Mesendoderm (in vitro differentiated cells): ENCODE measurements at regions not wholly inside any gene's neighbourhood (a gene's known extent, or its start where the extent isn't known, plus 50 kb on each side); places are given as distances from the start of the nearest gene placed in this dataset.
A peak's percentile ranks its signal among the peaks of the same experiment; 100 is the strongest.

Experiments
- DNase-seq: peaks from one replicate; pipeline ENCODE4 v3.0.0; 2013
- H2AK5ac ChIP-seq: 2 replicates; pipeline ENCODE4 v1.6.1; 2013; ENCODE audit warnings: low read length, inconsistent platforms
- H2BK120ac ChIP-seq: 2 replicates; pipeline ENCODE4 v1.6.1; 2013; ENCODE audit warnings: low read depth, mild to moderate bottlenecking, low read length, moderate library complexity, mixed read lengths
- H2BK15ac ChIP-seq: replicated peaks from 2 replicates; pipeline ENCODE4 v1.6.1; 2013; ENCODE audit warnings: low read depth, mild to moderate bottlenecking, moderate library complexity
- H2BK5ac ChIP-seq: 2 replicates; pipeline ENCODE4 v1.6.1; 2013; ENCODE audit warnings: low read length, inconsistent platforms
- H3K18ac ChIP-seq: 2 replicates; pipeline ENCODE4 v1.6.1; 2013; ENCODE audit warnings: mild to moderate bottlenecking, low read length, mixed read lengths
- H3K23ac ChIP-seq: one replicate; pipeline ENCODE4 v1.6.1; 2013; ENCODE audit warnings: low read length
- H3K27ac ChIP-seq: 2 replicates; pipeline ENCODE4 v1.5.1; 2013; ENCODE audit warnings: low read depth, mild to moderate bottlenecking, inconsistent platforms, low read length, moderate library complexity
- H3K27me3 ChIP-seq: 2 replicates; pipeline ENCODE4 v1.6.1; 2013; ENCODE audit warnings: low read length, control low read depth, mild to moderate bottlenecking, inconsistent platforms; ENCODE audit not compliant: insufficient read depth, poor library complexity
- H3K36me3 ChIP-seq: 2 replicates; pipeline ENCODE4 v1.6.1; 2013; ENCODE audit warnings: low read length, inconsistent platforms; ENCODE audit not compliant: control insufficient read depth, insufficient read depth
- H3K4ac ChIP-seq: one replicate; pipeline ENCODE4 v1.6.1; 2013; ENCODE audit warnings: low read depth, mild to moderate bottlenecking, low read length, moderate library complexity
- H3K4me1 ChIP-seq: 2 replicates; pipeline ENCODE4 v1.6.1; 2013; ENCODE audit warnings: low read depth, low read length, inconsistent platforms; ENCODE audit not compliant: control insufficient read depth
- H3K4me2 ChIP-seq: 2 replicates; pipeline ENCODE4 v1.6.1; 2013; ENCODE audit warnings: low read length
- H3K4me3 ChIP-seq: 2 replicates; pipeline ENCODE4 v1.5.1; 2013; ENCODE audit warnings: mild to moderate bottlenecking, low read length
- H3K56ac ChIP-seq: one replicate; pipeline ENCODE4 v1.6.1; 2013; ENCODE audit warnings: low read length
- H3K79me1 ChIP-seq: 2 replicates; pipeline ENCODE4 v1.6.1; 2013; ENCODE audit warnings: low read length, inconsistent platforms
- H3K79me2 ChIP-seq: 2 replicates; pipeline ENCODE4 v1.6.1; 2013; ENCODE audit warnings: mild to moderate bottlenecking, low read length; ENCODE audit not compliant: control insufficient read depth, insufficient read depth
- H3K9ac ChIP-seq: 2 replicates; pipeline ENCODE4 v1.6.1; 2013; ENCODE audit warnings: low read length, inconsistent platforms
- H4K5ac ChIP-seq: one replicate; pipeline ENCODE4 v1.6.1; 2013; ENCODE audit warnings: low read length
- H4K8ac ChIP-seq: one replicate; pipeline ENCODE4 v1.6.1; 2013; ENCODE audit warnings: low read depth, mild to moderate bottlenecking, control low read depth, low read length, moderate library complexity
- WGBS: extraction: QIAGEN DNeasy Blood & Tissue Kit; methylation state at CpG from one replicate; pipeline ENCODE4 v1.1.7; 2013; ENCODE audit warnings: low lambda C conversion rate, missing lambda C conversion rate; ENCODE audit not compliant: insufficient coverage; ENCODE audit errors: extremely low coverage; 5-methylcytosine and 5-hydroxymethylcytosine counted together

DNA sequence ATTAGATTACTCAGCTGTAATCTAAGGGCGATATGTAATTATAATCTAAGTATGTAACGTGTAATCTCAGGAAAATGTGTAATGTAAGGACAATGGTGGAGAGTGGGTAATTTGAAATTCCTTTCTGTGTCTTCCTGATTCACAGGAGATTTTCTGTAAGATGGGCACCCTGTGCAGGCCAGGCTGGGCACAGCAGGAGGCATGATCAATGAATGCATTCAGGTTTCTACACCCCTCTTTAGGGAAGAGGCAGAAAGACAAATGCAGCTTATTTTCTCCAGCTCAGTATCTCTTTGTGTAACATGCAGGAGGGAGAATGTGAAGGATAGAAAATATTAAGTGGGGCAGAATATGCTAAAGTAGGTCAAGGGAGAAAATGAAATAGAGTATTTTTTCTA, 320.1 kb downstream of the PIK3C3 start:
- H2BK120ac ChIP-seq: no peak overlapping the region
- H4K8ac ChIP-seq: no peak overlapping the region
- no peak overlapping the region for H2BK5ac ChIP-seq
- H3K18ac ChIP-seq: no peak overlapping the region
- no peak overlapping the region for H3K23ac ChIP-seq
- H4K5ac ChIP-seq: no peak overlapping the region
- H2BK15ac ChIP-seq: no peak overlapping the region
- H3K79me1 ChIP-seq: no peaks in the 10 kb centered on the region
- no peak overlapping the region for H3K4me3 ChIP-seq
- H3K27ac ChIP-seq: no peak overlapping the region
- no peak for DNase-seq
- H3K4ac ChIP-seq: no peak overlapping the region
- H3K4me1 ChIP-seq: no peaks in the 10 kb centered on the region
- no peaks in the 10 kb centered on the region for H3K79me2 ChIP-seq
- H3K4me2 ChIP-seq: no peak overlapping the region
- H2AK5ac ChIP-seq: no peak overlapping the region
- no CpG with 5 or more reads among the region's 2 CpGs for WGBS
- no peaks in the 10 kb centered on the region for H3K36me3 ChIP-seq
- no peak overlapping the region for H3K9ac ChIP-seq
- no peaks in the 10 kb centered on the region for H3K27me3 ChIP-seq
- no peak overlapping the region for H3K56ac ChIP-seq

GRCh38 chr18:42275949-42276730, 321.1 kb downstream of the PIK3C3 start:
- H3K18ac ChIP-seq: no peak overlapping the region
- no peak overlapping the region for H3K4me2 ChIP-seq
- H3K9ac ChIP-seq: no peak overlapping the region
- H3K79me2 ChIP-seq: no peaks in the 10 kb centered on the region
- no CpG with 5 or more reads among the region's 8 CpGs for WGBS
- no peaks in the 10 kb centered on the region for H3K79me1 ChIP-seq
- H3K4me1 ChIP-seq: no peaks in the 10 kb centered on the region
- no peak overlapping the region for H2BK5ac ChIP-seq
- no peak overlapping the region for H4K8ac ChIP-seq
- no peak overlapping the region for H2BK15ac ChIP-seq
- H3K4me3 ChIP-seq: no peak overlapping the region
- H4K5ac ChIP-seq: no peak overlapping the region
- H2BK120ac ChIP-seq: no peak overlapping the region
- no peak overlapping the region for H3K23ac ChIP-seq
- H3K4ac ChIP-seq: no peak overlapping the region
- no peak overlapping the region for H3K27ac ChIP-seq
- no peak for DNase-seq
- H3K36me3 ChIP-seq: no peaks in the 10 kb centered on the region
- no peaks in the 10 kb centered on the region for H3K27me3 ChIP-seq
- no peak overlapping the region for H3K56ac ChIP-seq
- no peak overlapping the region for H2AK5ac ChIP-seq

DNA sequence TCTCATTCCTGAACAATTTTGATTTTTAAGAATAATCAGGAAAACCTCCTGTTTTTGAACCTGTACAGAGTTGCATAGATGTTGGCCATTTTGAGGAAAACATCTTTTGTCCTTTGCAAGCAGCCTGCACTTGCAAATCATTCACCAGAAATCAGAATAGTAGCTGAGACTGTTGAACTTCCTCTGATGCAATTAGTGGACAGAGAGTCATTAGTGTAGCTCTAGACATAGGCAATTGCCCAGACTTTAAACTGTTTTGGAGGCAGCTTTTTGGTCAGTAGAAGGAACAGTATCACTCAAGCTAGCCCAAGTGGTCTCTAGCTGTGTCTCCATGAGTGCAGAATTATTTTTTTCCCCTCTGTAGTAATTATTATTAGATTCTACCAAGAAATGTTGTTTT, 326.1 kb downstream of the PIK3C3 start:
- Histone ChIP-seq H3K56ac (no peak overlapping the region), H3K79me2 (no peaks in the 10 kb centered on the region), H2BK120ac (no peak overlapping the region), H3K18ac (no peak overlapping the region), H3K9ac (no peak overlapping the region), H3K4me3 (no peak overlapping the region), H4K5ac (no peak overlapping the region), H3K4me1 (peaks cover under 1% of the 10 kb centered on the region), H3K4ac (no peak overlapping the region), H3K4me2 (no peak overlapping the region), H2AK5ac (no peak overlapping the region), H3K36me3 (no peaks in the 10 kb centered on the region), H4K8ac (no peak overlapping the region), H3K27me3 (no peaks in the 10 kb centered on the region), H3K23ac (no peak overlapping the region), H2BK15ac (no peak overlapping the region), H3K27ac (no peak overlapping the region), H2BK5ac (no peak overlapping the region), H3K79me1 (no peaks in the 10 kb centered on the region)
- no peak for DNase-seq

GRCh38 chr18:42281851-42282250, 326.8 kb downstream of the PIK3C3 start:
- Histone ChIP-seq H2BK5ac (no peak overlapping the region), H4K8ac (no peak overlapping the region), H3K36me3 (no peaks in the 10 kb centered on the region), H2AK5ac (no peak overlapping the region), H3K79me1 (no peaks in the 10 kb centered on the region), H3K27me3 (no peaks in the 10 kb centered on the region), H3K56ac (no peak overlapping the region), H3K4me2 (no peak overlapping the region), H3K4ac (no peak overlapping the region), H2BK15ac (no peak overlapping the region), H3K4me1 (peaks cover 2% of the 10 kb centered on the region), H4K5ac (no peak overlapping the region), H2BK120ac (no peak overlapping the region), H3K23ac (no peak overlapping the region), H3K9ac (no peak overlapping the region), H3K4me3 (no peak overlapping the region), H3K18ac (no peak overlapping the region), H3K79me2 (no peaks in the 10 kb centered on the region), H3K27ac (no peak overlapping the region)
- DNase-seq: no peak

DNA sequence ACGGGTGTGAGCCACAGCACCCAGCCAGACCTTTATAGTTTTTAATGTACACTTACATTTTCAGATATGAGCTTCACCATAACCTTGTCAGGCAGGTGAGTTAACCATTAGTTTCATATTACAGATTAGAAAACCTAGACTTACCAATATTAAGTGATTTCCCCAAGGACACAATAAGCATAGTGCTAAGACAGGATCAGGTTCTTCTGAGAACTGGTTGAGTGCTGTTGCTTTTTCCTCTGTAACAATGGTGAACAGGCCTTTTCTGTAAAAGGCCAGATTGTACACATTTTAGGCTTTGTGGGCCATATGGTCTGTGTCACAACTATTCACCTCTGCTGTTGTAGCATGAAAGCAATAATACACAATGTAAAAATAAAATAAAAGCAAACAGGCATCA, 332.0 kb downstream of the PIK3C3 start:
- no CpG with 5 or more reads among the region's 1 CpG for WGBS
- no peak overlapping the region for H3K4ac ChIP-seq

GRCh38 chr18:42288129-42288528, 333.1 kb downstream of the PIK3C3 start:
- Histone ChIP-seq H2AK5ac (no peak overlapping the region), H2BK5ac (peak overlapping the region; percentile 22), H3K9ac (no peak overlapping the region), H3K27ac (peak overlapping the region; percentile 3), H4K8ac (no peak overlapping the region), H3K27me3 (no peaks in the 10 kb centered on the region), H3K4me1 (peaks cover 2% of the 10 kb centered on the region), H4K5ac (no peak overlapping the region), H3K18ac (no peak overlapping the region), H2BK15ac (no peak overlapping the region), H2BK120ac (no peak overlapping the region), H3K4ac (no peak overlapping the region), H3K4me3 (no peak overlapping the region), H3K23ac (no peak overlapping the region), H3K4me2 (no peak overlapping the region), H3K79me2 (no peaks in the 10 kb centered on the region), H3K56ac (peak overlapping the region; percentile 35), H3K36me3 (no peaks in the 10 kb centered on the region), H3K79me1 (no peaks in the 10 kb centered on the region)
- WGBS: 100% methylated on average over 1 of the region's 1 CpG
- DNase-seq: no peak

More for the DNA sequence above, 332.0 kb downstream of the PIK3C3 start:
- Histone ChIP-seq H2BK5ac (no peak overlapping the region), H4K8ac (no peak overlapping the region), H3K79me1 (no peaks in the 10 kb centered on the region), H3K18ac (no peak overlapping the region), H4K5ac (no peak overlapping the region), H2BK120ac (no peak overlapping the region), H3K56ac (no peak overlapping the region), H3K23ac (no peak overlapping the region), H3K27ac (no peak overlapping the region), H2AK5ac (no peak overlapping the region), H3K27me3 (no peaks in the 10 kb centered on the region), H3K4me2 (no peak overlapping the region), H2BK15ac (no peak overlapping the region), H3K79me2 (no peaks in the 10 kb centered on the region), H3K4me1 (peaks cover 2% of the 10 kb centered on the region), H3K4me3 (no peak overlapping the region), H3K9ac (no peak overlapping the region), H3K36me3 (no peaks in the 10 kb centered on the region)
- no peak for DNase-seq
